Upper lobe of left lung (tissue), 4 donors: ENCODE measurements at regions not wholly inside any gene's neighbourhood (a gene's known extent, or its start where the extent isn't known, plus 50 kb on each side); places are given as distances from the start of the nearest gene placed in this dataset.

ENCODE experiments used
- CTCF ChIP-seq, 6 experiments: fragments of 450-650 bp in 4 of 6; fragments of 200-600 bp in 2 of 6; sonication (generic) in 2 of 6; IDR thresholded peaks; one replicate each; pipeline ENCODE4 v1.5.1; 2016 to 2019; ENCODE audit warnings: antibody characterized with exemption in 6 of 6
- POLR2A ChIP-seq, 4 donors: fragments of 450-650 bp; IDR thresholded peaks; one replicate each; pipeline ENCODE4 v1.5.1; 2016 to 2017; ENCODE audit warnings: antibody characterized with exemption in 4 of 4, mild to moderate bottlenecking in 2 of 4

- TF ChIP-seq POLR2A (IDR thresholded peaks at IDR 0.05) (no peak), CTCF (IDR thresholded peaks at IDR 0.05) (no peak)
These were observed 529.1 kb upstream of the PCDH10 start for GRCh38 chr4:132619968-132620367.
